Breast epithelium (tissue), 4 donors: ENCODE measurements at regions not wholly inside any gene's neighbourhood (a gene's known extent, or its start where the extent isn't known, plus 50 kb on each side); places are given as distances from the start of the nearest gene placed in this dataset.

Experiments
- DNase-seq, 2 donors: peaks; one replicate each; pipeline ENCODE4 v3.0.0-alpha.2; 2019; ENCODE audit warnings: low spot score in 2 of 2
- H3K27ac ChIP-seq, 2 donors: fragments of 200-600 bp; sonication (generic) in 1 of 2; one replicate each; pipeline ENCODE4 v1.5.1; 2016 to 2019; ENCODE audit warnings: mild to moderate bottlenecking in 1 of 2
- H3K27me3 ChIP-seq, 2 donors: fragments of 200-600 bp; sonication (generic) in 1 of 2; one replicate each; pipeline versions ENCODE4 v1.5.1 to v1.6.0; 2017 to 2019; ENCODE audit warnings: control low read depth in 1 of 2, mild to moderate bottlenecking in 1 of 2
- H3K36me3 ChIP-seq: fragments of 200-600 bp; one replicate; pipeline ENCODE4 v1.5.1; 2019
- H3K4me1 ChIP-seq, 2 donors: fragments of 200-600 bp; sonication (generic); one replicate each; pipeline ENCODE4 v1.5.1; 2016 to 2019; ENCODE audit warnings: control low read depth in 1 of 2
- H3K4me3 ChIP-seq, 3 donors: fragments of 200-600 bp; sonication (generic); 1 replicate in 2 of 3; 2 replicates in 1 of 3; pipeline ENCODE4 v1.5.1; 2016 to 2019; ENCODE audit warnings: mild to moderate bottlenecking in 3 of 3, moderate library complexity in 2 of 3
- H3K9me3 ChIP-seq, 2 donors: fragments of 200-600 bp; sonication (generic) in 1 of 2; one replicate each; pipeline ENCODE4 v1.5.1; 2016 to 2019; ENCODE audit warnings: control low read depth in 1 of 2
- CTCF ChIP-seq, 3 donors: fragments of 450-650 bp; IDR thresholded peaks; one replicate each; pipeline ENCODE4 v1.5.1; 2016 to 2017; ENCODE audit warnings: antibody characterized with exemption in 3 of 3, mild to moderate bottlenecking in 3 of 3, moderate library complexity in 3 of 3
- POLR2A ChIP-seq: fragments of 450-650 bp; IDR thresholded peaks from one replicate; pipeline ENCODE4 v1.6.1; 2016; ENCODE audit warnings: antibody characterized with exemption, mild to moderate bottlenecking, moderate library complexity
- POLR2AphosphoS5 ChIP-seq, 3 donors: sonication (generic); formaldehyde crosslinking; IDR thresholded peaks; one replicate each; pipeline ENCODE4 v1.6.1; 2017; ENCODE audit warnings: antibody characterized with exemption in 3 of 3
- intact Hi-C: fragments of 100-400 bp; cut with DNase I; formaldehyde crosslinking; loops from one replicate; pipeline ENCODE4 v1.15.1; 2023; ENCODE audit warnings: low total_unique reads

GRCh38 chr15:30030345-30030744 is 52.4 kb upstream of the GOLGA8J start:
- Histone ChIP-seq H3K36me3 (no peaks in the 10 kb centered on the region), H3K27ac (no peak overlapping the region), H3K4me3 (no peak overlapping the region), H3K9me3 (no peaks in the 10 kb centered on the region), H3K4me1 (no peaks in the 10 kb centered on the region), H3K27me3 (no peaks in the 10 kb centered on the region)
- intact Hi-C loops: no loop called here
- no peak for DNase-seq
- TF ChIP-seq POLR2A (no peak), CTCF (IDR thresholded peaks at IDR 0.05) (no peak), POLR2AphosphoS5 (IDR thresholded peaks at IDR 0.05) (no peak)

- H3K4me3 ChIP-seq: no peak overlapping the region
- TF ChIP-seq CTCF (IDR thresholded peaks at IDR 0.05) (no peak), POLR2AphosphoS5 (IDR thresholded peaks at IDR 0.05) (no peak), POLR2A (no peak)
- no peaks in the 10 kb centered on the region for H3K36me3 ChIP-seq
- no peaks in the 10 kb centered on the region for H3K4me1 ChIP-seq
- no peaks in the 10 kb centered on the region for H3K9me3 ChIP-seq
- no peaks in the 10 kb centered on the region for H3K27me3 ChIP-seq
- intact Hi-C loops: no loop called here
- DNase-seq: no peak
- H3K27ac ChIP-seq: no peak overlapping the region
These were observed 58.9 kb upstream of the GOLGA8J start for GRCh38 chr15:30023798-30024295.

GRCh38 chr15:30010746-30011145 is 72.0 kb upstream of the GOLGA8J start:
- Histone ChIP-seq H3K4me3 (no peak overlapping the region), H3K27ac (no peak overlapping the region), H3K27me3 (no peaks in the 10 kb centered on the region), H3K4me1 (no peaks in the 10 kb centered on the region), H3K9me3 (no peaks in the 10 kb centered on the region), H3K36me3 (no peaks in the 10 kb centered on the region)
- no peak for TF ChIP-seq POLR2AphosphoS5 (IDR thresholded peaks at IDR 0.05)
- no peak for TF ChIP-seq POLR2A
- TF ChIP-seq CTCF (IDR thresholded peaks at IDR 0.05): no peak
- DNase-seq: no peak
- intact Hi-C loops: no loop called here

GRCh38 chr15:30008156-30008555 is 74.6 kb upstream of the GOLGA8J start:
- no peak for DNase-seq
- no peaks in the 10 kb centered on the region for H3K9me3 ChIP-seq
- H3K27me3 ChIP-seq: no peaks in the 10 kb centered on the region
- H3K36me3 ChIP-seq: no peaks in the 10 kb centered on the region
- TF ChIP-seq CTCF (IDR thresholded peaks at IDR 0.05) (no peak), POLR2AphosphoS5 (IDR thresholded peaks at IDR 0.05) (no peak), POLR2A (no peak)
- no peaks in the 10 kb centered on the region for H3K4me1 ChIP-seq
- H3K4me3 ChIP-seq: no peak overlapping the region
- intact Hi-C loops: no loop called here
- H3K27ac ChIP-seq: no peak overlapping the region

GRCh38 chr15:30001602-30002001 is 81.2 kb upstream of the GOLGA8J start:
- TF ChIP-seq CTCF (IDR thresholded peaks at IDR 0.05) (no peak), POLR2A (no peak), POLR2AphosphoS5 (IDR thresholded peaks at IDR 0.05) (no peak)
- no peak for DNase-seq

More at GRCh38 chr15:30001602-30002001, 81.2 kb upstream of the GOLGA8J start:
- H3K36me3 ChIP-seq: no peaks in the 10 kb centered on the region
- no peaks in the 10 kb centered on the region for H3K27me3 ChIP-seq
- no peaks in the 10 kb centered on the region for H3K4me1 ChIP-seq
- H3K4me3 ChIP-seq: no peak overlapping the region
- no peaks in the 10 kb centered on the region for H3K9me3 ChIP-seq
- intact Hi-C loops: no loop called here
- H3K27ac ChIP-seq: no peak overlapping the region
